ENCODE measurements at regions not wholly inside any gene's neighbourhood (a gene's known extent, or its start where the extent isn't known, plus 50 kb on each side); places are given as distances from the start of the nearest gene placed in this dataset.

- Histone ChIP-seq H3K4me1 (no peaks in the 10 kb centered on the region), H3K4me3 (no peak overlapping the region), H3K27ac (no peak overlapping the region), H3K27me3 (no peaks in the 10 kb centered on the region), H3K36me3 (no peaks in the 10 kb centered on the region), H3K9me3 (no peaks in the 10 kb centered on the region)
- 83 to 97% (median 92%) methylated on average over 5 of the region's 5 CpGs for WGBS, 5 donors
- TF ChIP-seq POLR2A (IDR thresholded peaks at IDR 0.05): no peak
- DNase-seq: no peak
- intact Hi-C loops (cut with DNase I; ENCODE audit: low total_unique reads): no loop called here
Measured at GRCh38 chr2:140122001-140122400, 1341.8 kb upstream of the NXPH2 start.

GRCh38 chr2:140117386-140117785, 1337.2 kb upstream of the NXPH2 start:
- peak in 1 of 2 donors; percentile 3 for DNase-seq
- no peak for TF ChIP-seq EP300 (IDR thresholded peaks at IDR 0.05)
- TF ChIP-seq POLR2A (IDR thresholded peaks at IDR 0.05): no peak
- no peak for TF ChIP-seq CTCF (IDR thresholded peaks at IDR 0.05)
- no peak for TF ChIP-seq POLR2AphosphoS5 (IDR thresholded peaks at IDR 0.05)
- H3K9me3 ChIP-seq: no peaks in the 10 kb centered on the region
- no peak overlapping the region for H3K4me3 ChIP-seq
- no peaks in the 10 kb centered on the region for H3K4me1 ChIP-seq
- H3K36me3 ChIP-seq: no peaks in the 10 kb centered on the region
- WGBS, 5 donors: 55 to 68% (median 56%) methylated on average over 1 of the region's 1 CpG
- H3K27ac ChIP-seq: no peak overlapping the region
- intact Hi-C loops (cut with DNase I; ENCODE audit: low total_unique reads): no loop called here
- H3K27me3 ChIP-seq: no peaks in the 10 kb centered on the region

- 64 to 72% (median 70%) methylated on average over 5 of the region's 5 CpGs for WGBS, 5 donors
Measured at GRCh38 chr2:140108706-140109475, 1328.7 kb upstream of the NXPH2 start.

GRCh38 chr2:140091926-140092325, 1311.7 kb upstream of the NXPH2 start:
- no peak for DNase-seq
- Histone ChIP-seq H3K27ac (no peak overlapping the region), H3K36me3 (no peaks in the 10 kb centered on the region), H3K4me1 (no peaks in the 10 kb centered on the region), H3K4me3 (no peak overlapping the region), H3K27me3 (no peaks in the 10 kb centered on the region), H3K9me3 (no peaks in the 10 kb centered on the region)
- TF ChIP-seq POLR2AphosphoS5 (IDR thresholded peaks at IDR 0.05) (no peak), EP300 (IDR thresholded peaks at IDR 0.05) (no peak), POLR2A (IDR thresholded peaks at IDR 0.05) (no peak), CTCF (IDR thresholded peaks at IDR 0.05) (no peak)
- intact Hi-C loops (cut with DNase I; ENCODE audit: low total_unique reads): no loop called here
- WGBS, 5 donors: 92 to 97% (median 95%) methylated on average over 1 of the region's 1 CpG

More at GRCh38 chr2:140108706-140109475, 1328.7 kb upstream of the NXPH2 start:
- Histone ChIP-seq H3K36me3 (no peaks in the 10 kb centered on the region), H3K27me3 (no peaks in the 10 kb centered on the region), H3K4me3 (no peak overlapping the region), H3K9me3 (no peaks in the 10 kb centered on the region), H3K4me1 (no peaks in the 10 kb centered on the region), H3K27ac (no peak overlapping the region)
- no peak for DNase-seq
- TF ChIP-seq POLR2A (IDR thresholded peaks at IDR 0.05): no peak
- no peak for TF ChIP-seq CTCF (IDR thresholded peaks at IDR 0.05)
- no peak for TF ChIP-seq POLR2AphosphoS5 (IDR thresholded peaks at IDR 0.05)
- no peak for TF ChIP-seq EP300 (IDR thresholded peaks at IDR 0.05)
- intact Hi-C loops (cut with DNase I; ENCODE audit: low total_unique reads): no loop called here

- H3K27ac ChIP-seq: no peak overlapping the region
- no peaks in the 10 kb centered on the region for H3K4me1 ChIP-seq
- no peak overlapping the region for H3K4me3 ChIP-seq
- TF ChIP-seq CTCF (IDR thresholded peaks at IDR 0.05): no peak
- TF ChIP-seq POLR2AphosphoS5 (IDR thresholded peaks at IDR 0.05): no peak
- TF ChIP-seq EP300 (IDR thresholded peaks at IDR 0.05): no peak
- no peak for TF ChIP-seq POLR2A (IDR thresholded peaks at IDR 0.05)
- 78 to 89% (median 86%) methylated on average over 1 of the region's 1 CpG for WGBS, 5 donors
- no peak for DNase-seq
- no peaks in the 10 kb centered on the region for H3K27me3 ChIP-seq
- H3K9me3 ChIP-seq: no peaks in the 10 kb centered on the region
- intact Hi-C loops (cut with DNase I; ENCODE audit: low total_unique reads): no loop called here
- no peaks in the 10 kb centered on the region for H3K36me3 ChIP-seq
Measured at GRCh38 chr2:140086964-140087363, 1306.8 kb upstream of the NXPH2 start.
